ENCODE measurements at regions not wholly inside any gene's neighbourhood (a gene's known extent, or its start where the extent isn't known, plus 50 kb on each side); places are given as distances from the start of the nearest gene placed in this dataset.

DNA sequence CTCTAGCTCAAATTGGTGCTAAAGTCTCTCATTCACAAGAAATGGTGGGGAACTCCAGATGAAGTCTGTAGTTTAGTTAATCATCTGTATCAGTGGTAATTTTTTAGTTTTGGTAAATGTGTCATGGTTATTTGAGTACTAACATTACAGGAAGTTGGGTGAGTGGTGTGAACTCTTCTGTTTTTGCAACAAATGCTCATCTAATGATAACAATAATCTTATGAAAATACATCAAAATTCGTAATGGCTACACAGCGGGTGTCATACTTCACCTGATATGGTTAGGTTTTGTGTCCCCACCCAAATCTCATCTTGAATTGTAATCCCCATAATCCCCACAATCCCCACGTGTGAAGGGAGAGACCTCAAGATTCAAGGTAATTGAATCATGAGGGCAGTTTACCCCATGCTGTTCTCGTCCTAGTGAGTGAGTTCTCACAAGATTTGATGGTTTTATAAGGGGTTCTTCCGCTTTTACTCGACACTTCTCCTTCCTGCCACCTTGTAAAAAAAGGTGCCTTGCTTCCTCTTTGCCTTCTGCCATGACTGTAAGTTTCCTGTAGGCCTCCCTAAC, 209.3 kb upstream of the FOXN3 start:
- DNase-seq, result no peak

GRCh38 chr14:89625731-89626232, 208.7 kb upstream of the FOXN3 start:
- DNase-seq, result no peak

DNA sequence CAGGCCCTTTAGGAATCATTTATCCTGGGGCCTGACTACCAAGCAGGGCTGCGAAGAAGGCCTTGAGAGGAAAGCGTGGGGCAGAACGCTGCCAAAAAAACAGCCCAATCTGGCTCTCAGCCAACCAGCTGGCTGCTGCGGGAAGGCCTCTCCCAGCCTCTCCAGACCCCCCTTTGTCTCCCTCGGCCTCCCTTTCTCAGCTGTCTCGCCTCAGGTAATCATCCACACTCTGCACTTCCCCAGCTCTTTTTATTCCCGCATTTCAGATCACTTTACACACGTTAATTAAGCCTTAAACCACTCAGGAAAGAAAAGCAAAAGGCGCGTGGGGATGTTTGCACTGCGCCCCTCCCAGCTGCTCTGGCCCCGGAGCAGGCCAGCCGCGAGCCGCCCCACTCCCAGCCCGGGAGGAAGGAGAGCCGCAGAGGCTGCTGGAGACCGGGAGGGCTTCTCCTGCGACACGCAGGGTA, 208.2 kb upstream of the FOXN3 start:
- DNase-seq, result peak; percentile 76

GRCh38 chr14:89624500-89625156, 207.6 kb upstream of the FOXN3 start:
- DNase-seq, result no peak

GRCh38 chr14:89621791-89622638, 205.0 kb upstream of the FOXN3 start:
- DNase-seq, result no peak

- DNase-seq, result no peak
These were observed 204.0 kb upstream of the FOXN3 start for GRCh38 chr14:89621009-89621421.

GRCh38 chr14:89620436-89620835, 203.4 kb upstream of the FOXN3 start:
- DNase-seq, result no peak

DNA sequence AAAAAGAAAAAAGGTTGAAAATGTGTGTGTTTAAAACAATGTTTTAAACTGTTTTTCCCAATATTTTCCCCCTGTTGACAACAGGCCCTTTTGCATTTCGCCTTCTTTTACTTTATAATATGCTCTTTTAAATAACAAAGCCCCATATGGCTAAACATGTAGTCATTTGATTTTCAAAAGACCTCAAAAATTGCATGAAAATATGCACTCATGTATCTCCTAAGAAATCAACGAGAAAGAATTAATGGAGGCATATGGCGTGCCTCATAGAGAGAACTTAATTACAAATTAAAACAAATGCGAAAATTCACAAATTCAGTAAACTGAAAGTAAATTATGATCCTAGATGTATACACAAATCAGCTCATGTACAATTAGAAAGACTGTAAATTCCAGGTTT, 202.6 kb upstream of the FOXN3 start:
- DNase-seq, result no peak

DNA sequence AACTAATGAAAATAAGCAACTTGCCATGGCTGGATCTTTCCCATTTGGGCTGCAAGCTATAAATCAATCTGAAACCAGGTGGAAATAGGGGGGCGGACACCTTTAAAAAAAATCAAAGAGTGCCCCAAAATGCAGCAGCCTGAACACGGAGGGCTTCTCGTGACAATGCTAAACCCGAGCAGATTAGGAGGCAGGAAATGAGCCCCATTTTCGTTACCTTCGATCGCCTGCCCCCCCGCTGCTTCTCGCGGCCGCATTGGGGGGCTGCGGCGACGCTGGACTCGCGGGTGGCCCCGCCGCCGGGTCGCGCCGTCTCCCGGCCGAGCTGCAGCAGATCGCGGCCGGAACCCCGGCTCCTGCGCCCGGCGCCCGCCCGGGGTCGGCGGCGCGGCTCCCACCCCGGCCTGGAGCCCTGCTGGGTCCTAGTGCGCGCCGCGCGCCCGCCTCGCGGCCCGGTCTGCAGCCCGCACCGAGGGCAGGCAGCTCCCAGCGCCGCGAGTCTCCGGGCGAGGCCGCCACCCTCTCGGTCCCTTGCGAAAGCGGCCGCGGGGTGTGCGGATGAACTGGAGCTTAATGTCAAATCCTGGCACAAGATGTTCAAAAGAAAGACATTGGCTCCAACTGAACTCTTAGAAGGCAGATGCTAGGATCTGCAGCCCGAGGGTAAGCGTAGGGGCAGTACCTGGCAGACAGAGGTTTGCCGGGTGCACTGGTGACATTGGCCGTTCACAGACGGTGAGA, 201.9 kb upstream of the FOXN3 start:
- DNase-seq, result peak; percentile 89

- no peak for DNase-seq
These were observed 201.3 kb upstream of the FOXN3 start for GRCh38 chr14:89618330-89618708.

GRCh38 chr14:89617481-89618329, 200.7 kb upstream of the FOXN3 start:
- DNase-seq, result peak; percentile 75

- no peak for DNase-seq
These were observed 199.9 kb upstream of the FOXN3 start for GRCh38 chr14:89616852-89617341.

DNA sequence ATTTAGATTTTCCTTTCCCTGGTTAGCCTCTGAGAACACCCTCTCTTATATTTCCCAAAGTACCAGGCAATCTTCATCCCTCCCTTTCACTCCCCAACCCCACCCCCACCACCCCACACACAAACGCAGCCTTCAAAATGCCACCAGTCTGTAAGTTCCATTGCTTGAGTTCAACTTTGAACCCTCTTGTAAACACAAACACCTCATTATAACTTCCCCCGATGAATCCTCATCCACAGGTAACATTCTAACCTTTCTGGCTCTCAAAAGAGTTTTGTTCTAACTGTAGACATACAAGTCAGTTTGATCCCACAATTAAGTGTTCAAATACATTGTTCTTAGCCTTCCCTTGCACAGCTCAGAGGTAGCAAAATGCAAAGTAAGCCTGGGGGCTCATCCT, 199.4 kb upstream of the FOXN3 start:
- no peak for DNase-seq

- DNase-seq, result no peak
These were observed 198.4 kb upstream of the FOXN3 start for GRCh38 chr14:89615421-89615820.

DNA sequence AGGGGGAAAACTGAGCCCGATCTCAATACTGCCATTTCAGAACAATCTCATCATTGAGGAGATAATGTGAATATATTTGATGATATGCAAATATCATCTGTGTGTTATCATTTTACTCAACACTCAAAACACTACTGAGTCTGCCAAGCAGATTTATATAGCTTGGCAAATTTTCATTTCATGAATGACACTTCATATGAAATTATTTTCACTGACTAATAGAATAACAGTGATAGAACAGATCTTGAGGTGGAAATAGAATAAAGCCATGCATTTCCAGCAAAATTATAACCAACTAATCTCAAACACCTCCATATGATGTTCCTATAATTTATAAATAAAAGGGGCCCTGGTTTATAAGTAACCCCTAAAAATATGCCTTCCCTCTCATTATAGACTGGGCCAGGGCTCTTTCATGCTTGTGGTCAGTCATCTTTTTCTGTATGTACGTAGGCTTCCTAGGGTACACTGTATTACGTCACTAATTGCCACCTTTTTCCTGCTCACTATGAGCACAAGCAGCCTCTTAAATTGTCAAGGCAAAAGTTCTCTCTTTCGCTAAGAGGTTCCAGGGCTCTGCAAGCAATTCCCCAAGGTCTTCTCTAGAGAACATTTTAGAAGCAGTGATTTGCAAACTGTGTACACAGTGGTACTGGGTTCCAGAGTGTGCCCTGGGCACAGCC, 197.1 kb upstream of the FOXN3 start:
- no peak for DNase-seq

DNA sequence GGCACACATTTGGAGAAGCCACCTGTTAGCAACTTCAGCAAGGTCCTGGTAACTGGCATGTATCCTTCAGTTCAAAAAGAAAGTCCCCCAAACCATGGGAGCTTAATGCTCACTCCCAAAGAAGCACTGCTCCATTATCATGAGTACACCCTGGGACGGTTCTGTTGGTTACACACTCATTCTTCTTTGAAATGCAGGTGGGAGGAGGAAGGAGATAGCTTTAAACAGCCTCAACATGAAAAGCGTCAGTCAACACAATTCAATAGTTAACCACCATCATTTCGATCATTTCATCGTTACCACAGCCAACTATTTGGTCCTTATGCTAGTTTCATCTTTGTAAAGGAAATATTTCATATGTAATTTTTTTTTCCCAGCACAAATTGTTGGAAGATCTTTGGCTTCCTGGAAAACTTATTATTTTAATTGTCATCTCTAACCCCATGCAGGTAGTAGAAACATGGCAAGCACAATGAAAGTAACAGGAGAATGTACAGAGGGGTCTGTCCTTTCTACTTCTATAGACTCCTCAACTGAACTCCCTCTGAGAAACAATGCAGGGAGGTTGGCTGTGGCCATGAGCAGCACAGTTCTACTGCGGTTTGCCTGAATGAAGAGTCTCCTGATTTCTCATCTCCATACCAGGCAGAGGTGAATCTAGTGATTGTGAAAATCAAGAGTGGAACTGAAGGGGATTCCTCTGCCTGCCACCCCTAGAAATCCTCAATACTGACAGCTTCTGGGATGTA, 196.4 kb upstream of the FOXN3 start:
- no peak for DNase-seq

DNA sequence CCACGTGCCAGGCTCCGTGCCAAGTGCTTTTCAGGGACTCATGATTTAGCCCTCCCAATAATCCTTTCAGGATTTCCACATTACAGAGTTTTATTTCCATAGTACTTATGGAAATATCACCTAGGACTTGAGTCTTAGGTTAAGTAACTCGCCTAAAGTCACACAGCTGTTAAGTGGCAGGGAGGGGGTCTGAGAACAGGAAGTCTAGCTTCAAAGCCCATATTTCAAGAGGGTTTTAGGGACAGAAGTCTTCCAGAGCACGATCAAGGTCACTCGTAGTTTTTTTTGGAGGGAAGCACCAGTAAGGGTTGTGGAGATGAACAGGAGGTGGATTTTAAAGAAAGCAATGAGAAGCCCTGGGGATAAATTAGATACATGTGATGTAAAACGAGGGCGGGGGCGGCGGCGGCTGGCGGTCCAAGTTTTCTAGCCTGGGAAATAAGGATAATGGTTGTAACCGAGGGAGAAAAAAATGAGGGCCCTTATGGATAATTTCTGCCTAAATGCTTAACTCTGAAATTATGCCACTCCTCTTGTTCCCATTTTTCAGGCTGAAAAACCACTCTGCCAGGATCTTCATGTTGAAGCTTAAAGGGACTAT, 192.6 kb upstream of the FOXN3 start:
- no peak for DNase-seq

DNA sequence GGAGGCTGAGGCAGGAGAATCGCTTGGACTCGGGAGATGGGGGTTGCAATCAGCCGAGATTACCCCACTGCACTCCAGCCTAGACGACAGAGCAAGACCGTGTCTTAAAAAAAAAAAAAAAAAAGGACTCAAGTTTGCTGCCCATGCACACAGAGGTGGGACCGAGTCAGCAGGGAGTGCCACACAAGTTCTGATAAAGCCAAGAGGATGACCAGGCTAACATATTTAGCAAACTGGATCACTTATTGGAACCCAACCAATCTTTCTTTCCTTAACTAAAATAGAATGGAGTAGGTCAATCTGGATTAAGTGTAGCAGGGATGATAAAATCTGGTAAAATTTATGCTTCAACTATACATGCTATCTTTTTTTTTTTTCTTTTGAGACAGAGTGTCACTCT, 190.4 kb upstream of the FOXN3 start:
- no peak for DNase-seq

- no peak for DNase-seq
These were observed 187.0 kb upstream of the FOXN3 start for GRCh38 chr14:89603938-89604480.

Measured in right forelimb (tissue), 1 donor.